ENCODE measurements at regions not wholly inside any gene's neighbourhood (a gene's known extent, or its start where the extent isn't known, plus 50 kb on each side); places are given as distances from the start of the nearest gene placed in this dataset.

- TF ChIP-seq POLR2A (IDR thresholded peaks at IDR 0.05) (no peak), CTCF (IDR thresholded peaks at IDR 0.05) (no peak)
These were observed 588.4 kb upstream of the CITED2 start for GRCh38 chr6:139962654-139963347.

Data from heart left ventricle (tissue), 13 donors.